Colonic mucosa (tissue), 4 donors: ENCODE measurements at regions not wholly inside any gene's neighbourhood (a gene's known extent, or its start where the extent isn't known, plus 50 kb on each side); places are given as distances from the start of the nearest gene placed in this dataset.
"Not testable (repeated sequence)": the region's sequence is repeated elsewhere in the genome, so short reads cannot be mapped to it uniquely, and the experiment has no call there.

Source experiments
- DNase-seq: peaks from one replicate; pipeline ENCODE4 v3.0.0-alpha.2; 2020
- H3K27ac ChIP-seq: fragments of 200-600 bp; one replicate; pipeline ENCODE4 v1.8.0; 2021
- H3K27me3 ChIP-seq: fragments of 200-600 bp; one replicate; pipeline ENCODE4 v1.8.0; 2021
- H3K36me3 ChIP-seq: fragments of 200-600 bp; one replicate; pipeline ENCODE4 v1.8.0; 2021
- H3K4me1 ChIP-seq: fragments of 200-600 bp; one replicate; pipeline ENCODE4 v1.8.0; 2021; ENCODE audit warnings: mild to moderate bottlenecking
- H3K4me3 ChIP-seq: fragments of 200-600 bp; one replicate; pipeline ENCODE4 v1.8.0; 2021
- H3K9ac ChIP-seq, 2 donors: one replicate each; pipeline ENCODE4 v1.7.0; 2013; ENCODE audit warnings: control low read depth in 2 of 2, low read depth in 2 of 2, low read length in 2 of 2
- H3K9me3 ChIP-seq: fragments of 200-600 bp; one replicate; pipeline ENCODE4 v1.8.0; 2021
- CTCF ChIP-seq: fragments of 200-600 bp; IDR thresholded peaks from one replicate; pipeline ENCODE4 v1.8.0; 2022; ENCODE audit warnings: antibody characterized with exemption, mild to moderate bottlenecking
- intact Hi-C: fragments of 100-400 bp; cut with DNase I; formaldehyde crosslinking; loops from one replicate; pipeline ENCODE4 v1.14.1; 2022
- donor health status: healthy.
- donor health status: DM: no; HTN: no; CAD: no.
- donor health status: DM: no; HTN: no; CAD: no.

- no peak for TF ChIP-seq CTCF
Observed at GRCh38 chr2:116802671-116803070, 1011.8 kb upstream of the DDX18 start.

GRCh38 chr2:116804901-116805300 lies 1009.6 kb upstream of the DDX18 start:
- peak overlapping the region; percentile 19 for H3K27ac ChIP-seq
- H3K27me3 ChIP-seq = no peaks in the 10 kb centered on the region
- no peaks in the 10 kb centered on the region for H3K9me3 ChIP-seq
- peaks cover 3% of the 10 kb centered on the region for H3K4me1 ChIP-seq
- H3K9ac ChIP-seq = no peak overlapping the region
- no peaks in the 10 kb centered on the region for H3K36me3 ChIP-seq
- TF ChIP-seq CTCF = no peak
- intact Hi-C loops = no loop called here
- no peak overlapping the region for H3K4me3 ChIP-seq
- peak; percentile 30 for DNase-seq

More at GRCh38 chr2:116802671-116803070, 1011.8 kb upstream of the DDX18 start:
- Histone ChIP-seq H3K27me3 (no peaks in the 10 kb centered on the region), H3K9ac (no peak overlapping the region), H3K9me3 (no peaks in the 10 kb centered on the region), H3K36me3 (no peaks in the 10 kb centered on the region), H3K4me3 (no peak overlapping the region), H3K4me1 (peaks cover 3% of the 10 kb centered on the region), H3K27ac (no peak overlapping the region)
- intact Hi-C loops = no loop called here
- no peak for DNase-seq

GRCh38 chr2:116806505-116806904 lies 1008.0 kb upstream of the DDX18 start:
- H3K9ac ChIP-seq = peak overlapping the region in 1 of 2 donors; percentile 15
- H3K27ac ChIP-seq = peak overlapping the region; percentile 63
- H3K9me3 ChIP-seq, H3K36me3 ChIP-seq, H3K4me3 ChIP-seq, H3K27me3 ChIP-seq, H3K4me1 ChIP-seq, intact Hi-C loops: not testable (repeated sequence)
- peak; percentile 26 for DNase-seq

- no peak overlapping the region for H3K27ac ChIP-seq
- H3K9me3 ChIP-seq = no peaks in the 10 kb centered on the region
- H3K4me1 ChIP-seq = peaks cover 3% of the 10 kb centered on the region
- intact Hi-C loops = no loop called here
- TF ChIP-seq CTCF = no peak
- DNase-seq = no peak
- H3K9ac ChIP-seq = no peak overlapping the region
- no peaks in the 10 kb centered on the region for H3K36me3 ChIP-seq
- H3K27me3 ChIP-seq = no peaks in the 10 kb centered on the region
- H3K4me3 ChIP-seq = no peak overlapping the region
Observed at GRCh38 chr2:116809109-116809508, 1005.4 kb upstream of the DDX18 start.

GRCh38 chr2:116810071-116810470 lies 1004.4 kb upstream of the DDX18 start:
- H3K27me3 ChIP-seq = no peaks in the 10 kb centered on the region
- H3K9ac ChIP-seq = no peak overlapping the region
- TF ChIP-seq CTCF = no peak
- no peaks in the 10 kb centered on the region for H3K36me3 ChIP-seq
- intact Hi-C loops = no loop called here
- peak; percentile 38 for DNase-seq
- peaks cover 3% of the 10 kb centered on the region for H3K4me1 ChIP-seq
- no peak overlapping the region for H3K27ac ChIP-seq
- no peak overlapping the region for H3K4me3 ChIP-seq
- no peaks in the 10 kb centered on the region for H3K9me3 ChIP-seq

GRCh38 chr2:116810645-116811044 lies 1003.8 kb upstream of the DDX18 start:
- no peak for DNase-seq
- H3K36me3 ChIP-seq = no peaks in the 10 kb centered on the region
- no peaks in the 10 kb centered on the region for H3K9me3 ChIP-seq
- no peak overlapping the region for H3K27ac ChIP-seq
- intact Hi-C loops = no loop called here
- H3K9ac ChIP-seq = no peak overlapping the region
- H3K27me3 ChIP-seq = no peaks in the 10 kb centered on the region
- peaks cover 3% of the 10 kb centered on the region for H3K4me1 ChIP-seq
- no peak overlapping the region for H3K4me3 ChIP-seq
- TF ChIP-seq CTCF = no peak
